ENCODE measurements at regions not wholly inside any gene's neighbourhood (a gene's known extent, or its start where the extent isn't known, plus 50 kb on each side); places are given as distances from the start of the nearest gene placed in this dataset.

DNA sequence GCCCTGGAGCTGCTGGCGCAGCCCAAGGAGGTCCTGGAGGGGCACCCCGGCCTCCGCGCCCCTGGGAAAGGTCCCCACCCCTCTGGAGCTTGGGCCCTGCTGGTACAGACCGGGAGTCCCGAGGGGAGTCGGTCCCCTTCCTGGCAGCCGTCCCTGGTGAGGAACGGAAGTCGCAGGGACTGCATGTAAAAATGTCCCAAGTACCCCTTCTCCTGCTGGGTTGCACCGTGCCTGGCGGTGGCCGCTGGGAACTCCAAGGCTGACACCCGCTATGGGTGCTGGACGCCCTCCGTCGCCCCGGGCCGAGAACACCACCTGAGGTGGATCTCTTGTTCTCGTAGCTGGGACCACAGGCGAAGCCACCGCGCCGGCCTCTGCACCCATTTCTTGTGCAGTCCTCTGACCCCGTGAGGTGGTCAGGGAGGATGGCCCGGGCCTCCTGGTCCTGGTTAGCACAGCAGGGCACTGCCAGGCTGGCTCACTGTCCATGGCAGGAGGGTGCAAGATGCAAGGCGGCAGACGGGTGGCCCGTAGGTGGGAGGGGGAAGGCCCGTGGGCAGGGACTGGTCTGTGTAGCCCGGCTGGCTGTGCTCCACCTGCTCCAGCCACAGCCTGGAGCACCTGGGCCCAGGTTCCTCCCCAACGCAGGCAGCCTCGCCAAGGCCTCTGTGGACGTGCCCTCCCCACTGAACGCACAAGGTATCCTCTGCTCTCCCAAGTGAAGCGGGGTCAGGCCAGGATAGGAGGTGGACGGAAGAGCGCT lies 165.2 kb downstream of the IGLL1 start:
- ATAC-seq (ENCODE audit: insufficient number of reproducible peaks, low FRiP score, low read depth) (no peak), DNase-seq (ENCODE audit: low spot score) (no peak)
- Histone ChIP-seq H3K36me3 (no peaks in the 10 kb centered on the region), H3K4me3 (no peak overlapping the region), H3K4me1 (ENCODE audit: control insufficient read depth in 1 of 2, low read depth in 2 of 2) (no peaks in the 10 kb centered on the region), H3K9me3 (no peaks in the 10 kb centered on the region), H3K27ac (no peak overlapping the region), H3K27me3 (replicated peaks; ENCODE audit: insufficient read depth) (no peaks in the 10 kb centered on the region)
- TF ChIP-seq CTCF (IDR thresholded peaks at IDR 0.05): no peak

DNA sequence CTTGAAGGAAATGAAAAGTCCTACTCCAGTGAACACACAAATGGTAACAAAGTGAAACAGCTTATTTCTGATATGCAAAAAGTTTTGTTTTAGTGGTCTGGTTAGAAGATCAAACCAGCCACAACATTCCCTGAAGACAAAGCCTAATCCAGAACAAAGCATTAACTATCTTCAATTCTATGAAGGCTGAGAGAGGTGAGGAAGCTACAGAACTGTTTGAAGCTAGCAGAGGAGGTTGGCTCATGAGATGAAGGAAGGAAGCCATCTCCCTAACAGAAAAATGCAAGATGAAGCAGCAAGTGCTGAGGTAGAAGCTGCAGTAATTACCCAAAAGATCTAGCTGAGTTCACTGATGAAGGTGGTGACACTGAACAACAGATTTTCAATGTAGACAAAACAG lies 168.4 kb downstream of the IGLL1 start:
- DNase-seq (ENCODE audit: low spot score): no peak
- no peak for ATAC-seq (ENCODE audit: insufficient number of reproducible peaks, low FRiP score, low read depth)
- no peaks in the 10 kb centered on the region for H3K4me1 ChIP-seq (ENCODE audit: control insufficient read depth in 1 of 2, low read depth in 2 of 2)
- no peak overlapping the region for H3K4me3 ChIP-seq
- no peaks in the 10 kb centered on the region for H3K27me3 ChIP-seq (replicated peaks; ENCODE audit: insufficient read depth)
- no peak for TF ChIP-seq CTCF (IDR thresholded peaks at IDR 0.05)
- no peaks in the 10 kb centered on the region for H3K36me3 ChIP-seq
- no peak overlapping the region for H3K27ac ChIP-seq
- no peaks in the 10 kb centered on the region for H3K9me3 ChIP-seq

GRCh38 chr22:23410411-23410810 lies 169.7 kb downstream of the IGLL1 start:
- Histone ChIP-seq H3K4me1 (ENCODE audit: control insufficient read depth in 1 of 2, low read depth in 2 of 2) (no peaks in the 10 kb centered on the region), H3K27ac (no peak overlapping the region), H3K36me3 (no peaks in the 10 kb centered on the region), H3K27me3 (replicated peaks; ENCODE audit: insufficient read depth) (no peaks in the 10 kb centered on the region), H3K4me3 (no peak overlapping the region), H3K9me3 (no peaks in the 10 kb centered on the region)
- TF ChIP-seq CTCF (IDR thresholded peaks at IDR 0.05): no peak
- DNase-seq (ENCODE audit: low spot score) (no peak), ATAC-seq (ENCODE audit: insufficient number of reproducible peaks, low FRiP score, low read depth) (no peak)

GRCh38 chr22:23409976-23410375 lies 170.1 kb downstream of the IGLL1 start:
- no peaks in the 10 kb centered on the region for H3K4me1 ChIP-seq (ENCODE audit: control insufficient read depth in 1 of 2, low read depth in 2 of 2)
- H3K4me3 ChIP-seq: no peak overlapping the region
- no peak for TF ChIP-seq CTCF (IDR thresholded peaks at IDR 0.05)
- H3K9me3 ChIP-seq: no peaks in the 10 kb centered on the region
- H3K27me3 ChIP-seq (replicated peaks; ENCODE audit: insufficient read depth): no peaks in the 10 kb centered on the region
- DNase-seq (ENCODE audit: low spot score): no peak
- H3K36me3 ChIP-seq: no peaks in the 10 kb centered on the region
- no peak overlapping the region for H3K27ac ChIP-seq
- ATAC-seq (ENCODE audit: insufficient number of reproducible peaks, low FRiP score, low read depth): no peak

DNA sequence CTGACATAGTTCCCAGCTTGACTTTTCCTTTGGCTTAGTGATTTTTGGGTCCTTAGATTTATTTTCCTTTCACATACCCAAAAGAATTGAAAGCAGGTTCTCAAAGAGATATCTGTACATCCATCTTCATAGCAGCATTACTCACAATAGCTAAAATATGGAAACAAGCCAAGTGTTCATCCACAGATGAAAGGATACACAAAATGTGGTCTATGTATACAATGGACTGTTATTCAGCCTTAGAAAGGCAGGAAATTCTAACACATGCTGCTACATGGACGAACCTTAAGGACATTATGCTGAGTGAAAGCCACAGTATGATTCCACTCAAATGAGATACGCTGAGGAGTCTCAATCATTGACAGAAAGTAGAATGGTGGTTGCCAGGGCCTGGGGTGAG lies 171.8 kb downstream of the IGLL1 start:
- H3K27ac ChIP-seq: no peak overlapping the region

More for the DNA sequence above, 171.8 kb downstream of the IGLL1 start:
- Histone ChIP-seq H3K9me3 (no peaks in the 10 kb centered on the region), H3K4me3 (no peak overlapping the region), H3K27me3 (replicated peaks; ENCODE audit: insufficient read depth) (no peaks in the 10 kb centered on the region), H3K36me3 (no peaks in the 10 kb centered on the region), H3K4me1 (ENCODE audit: control insufficient read depth in 1 of 2, low read depth in 2 of 2) (no peaks in the 10 kb centered on the region)
- no peak for TF ChIP-seq CTCF (IDR thresholded peaks at IDR 0.05)
- no peak for DNase-seq (ENCODE audit: low spot score)
- no peak for ATAC-seq (ENCODE audit: insufficient number of reproducible peaks, low FRiP score, low read depth)
